Activated T-helper 2 cell treated with anti-CD3 and anti-CD28 coated beads, Interferon-gamma antibody, Interleukin-2, Interleukin-4, amounts not matched to agents 10 μg/mL and 5 μg/mL and 100 μg/mL, durations not matched to agents 14 hours and 24 hours and 36 hours (primary cell): ENCODE measurements at regions not wholly inside any gene's neighbourhood (a gene's known extent, or its start where the extent isn't known, plus 50 kb on each side); places are given as distances from the start of the nearest gene placed in this dataset.

ENCODE experiments used
- DNase-seq: peaks from one replicate; pipeline ENCODE4 v3.0.0; 2021; ENCODE audit warnings: low spot score
- H3K27ac Mint-ChIP-seq: one replicate; pipeline ENCODE4 v1.8.0; 2021; ENCODE audit warnings: mixed read lengths
- H3K27me3 Mint-ChIP-seq: one replicate; pipeline ENCODE4 v1.8.0; 2021; ENCODE audit warnings: low read depth, mixed read lengths
- H3K36me3 Mint-ChIP-seq: one replicate; pipeline ENCODE4 v1.8.0; 2021; ENCODE audit warnings: low read depth, mixed read lengths
- H3K4me1 Mint-ChIP-seq: one replicate; pipeline ENCODE4 v1.8.0; 2021; ENCODE audit warnings: low read depth, mixed read lengths
- H3K4me3 Mint-ChIP-seq: one replicate; pipeline ENCODE4 v1.8.0; 2021; ENCODE audit warnings: low read depth, mild to moderate bottlenecking, moderate library complexity, mixed read lengths
- H3K9me3 Mint-ChIP-seq: one replicate; pipeline ENCODE4 v1.8.0; 2021; ENCODE audit warnings: mixed read lengths
- intact Hi-C: fragments of 100-400 bp; cut with micrococcal nuclease; formaldehyde crosslinking; loops from one replicate; pipeline ENCODE4 v1.15.1; 2023

GRCh38 chr16:11401161-11402050 lies 56.1 kb downstream of the RMI2 start:
- no peaks in the 10 kb centered on the region for H3K27me3 Mint-ChIP-seq
- no peak for DNase-seq
- intact Hi-C loops = no loop called here
- no peak overlapping the region for H3K4me3 Mint-ChIP-seq
- H3K36me3 Mint-ChIP-seq = no peaks in the 10 kb centered on the region
- H3K27ac Mint-ChIP-seq = no peak overlapping the region
- no peaks in the 10 kb centered on the region for H3K9me3 Mint-ChIP-seq
- no peaks in the 10 kb centered on the region for H3K4me1 Mint-ChIP-seq

DNA sequence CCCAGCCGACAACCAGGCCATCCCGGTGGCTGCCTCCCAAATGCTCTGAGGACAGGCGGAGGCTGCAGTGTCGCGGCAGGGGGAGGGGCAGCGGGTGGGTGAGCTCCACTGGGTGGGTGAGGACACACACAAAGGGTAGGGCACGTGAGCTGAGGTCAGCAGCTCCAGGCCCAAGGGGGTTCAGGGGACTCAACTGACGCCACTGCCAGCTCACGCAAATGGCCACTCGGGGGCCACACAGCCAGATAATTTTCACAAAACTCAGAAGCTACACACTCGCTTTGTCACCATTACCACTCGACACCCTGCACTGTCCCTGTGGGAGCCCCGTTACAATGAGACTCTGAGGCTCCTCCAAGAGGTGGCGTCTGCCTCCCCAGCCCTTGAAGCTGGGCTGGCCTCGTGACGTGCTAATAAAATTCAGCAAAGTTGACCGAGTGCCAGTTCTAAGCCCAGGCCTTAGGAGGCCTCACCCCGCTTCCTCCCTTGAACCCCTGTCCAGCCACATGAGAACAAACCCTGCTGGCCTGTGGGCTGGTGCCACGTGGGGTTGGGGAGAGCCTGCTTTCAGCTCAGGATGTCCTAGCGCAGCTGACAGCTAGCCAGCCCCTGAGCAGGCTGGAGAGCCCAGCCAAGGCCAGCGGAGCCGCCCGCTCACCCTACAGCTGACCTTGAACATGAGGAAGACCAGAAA lies 56.9 kb downstream of the RMI2 start:
- H3K27ac Mint-ChIP-seq = no peak overlapping the region
- intact Hi-C loops = no loop called here

GRCh38 chr16:11402745-11403533 lies 57.7 kb downstream of the RMI2 start:
- Mint-ChIP-seq H3K4me3 (no peak overlapping the region), H3K27me3 (peaks cover 3% of the 10 kb centered on the region), H3K9me3 (no peaks in the 10 kb centered on the region), H3K27ac (no peak overlapping the region), H3K4me1 (peaks cover 3% of the 10 kb centered on the region), H3K36me3 (no peaks in the 10 kb centered on the region)
- no peak for DNase-seq
- intact Hi-C loops = no loop called here

More for the DNA sequence above, 56.9 kb downstream of the RMI2 start:
- H3K9me3 Mint-ChIP-seq = no peaks in the 10 kb centered on the region
- DNase-seq = no peak
- no peaks in the 10 kb centered on the region for H3K36me3 Mint-ChIP-seq
- H3K4me3 Mint-ChIP-seq = no peak overlapping the region
- no peaks in the 10 kb centered on the region for H3K27me3 Mint-ChIP-seq
- H3K4me1 Mint-ChIP-seq = peaks cover 1% of the 10 kb centered on the region

DNA sequence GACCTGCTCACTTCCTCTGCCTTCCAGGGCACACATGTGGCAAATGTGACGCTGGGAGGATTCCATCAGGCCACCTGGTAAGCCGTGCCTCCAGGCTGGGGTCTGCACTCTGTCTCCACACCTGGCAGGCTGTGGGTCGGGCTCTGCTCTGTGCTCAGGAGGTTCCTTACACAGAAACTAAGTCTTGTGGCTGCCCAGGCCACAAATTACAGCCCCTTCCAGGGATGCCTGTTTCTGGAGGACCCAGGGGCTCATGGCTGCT lies 58.2 kb downstream of the RMI2 start:
- H3K4me1 Mint-ChIP-seq = peaks cover 3% of the 10 kb centered on the region
- no peak overlapping the region for H3K27ac Mint-ChIP-seq
- H3K27me3 Mint-ChIP-seq = peaks cover 3% of the 10 kb centered on the region
- intact Hi-C loops = no loop called here
- H3K9me3 Mint-ChIP-seq = no peaks in the 10 kb centered on the region
- no peak overlapping the region for H3K4me3 Mint-ChIP-seq
- H3K36me3 Mint-ChIP-seq = no peaks in the 10 kb centered on the region
- no peak for DNase-seq

- DNase-seq = no peak
- peaks cover 3% of the 10 kb centered on the region for H3K4me1 Mint-ChIP-seq
- peaks cover 3% of the 10 kb centered on the region for H3K27me3 Mint-ChIP-seq
- no peaks in the 10 kb centered on the region for H3K36me3 Mint-ChIP-seq
- H3K27ac Mint-ChIP-seq = no peak overlapping the region
- no peak overlapping the region for H3K4me3 Mint-ChIP-seq
- intact Hi-C loops = no loop called here
- H3K9me3 Mint-ChIP-seq = no peaks in the 10 kb centered on the region
Observed at GRCh38 chr16:11403920-11404319, 58.7 kb downstream of the RMI2 start.

DNA sequence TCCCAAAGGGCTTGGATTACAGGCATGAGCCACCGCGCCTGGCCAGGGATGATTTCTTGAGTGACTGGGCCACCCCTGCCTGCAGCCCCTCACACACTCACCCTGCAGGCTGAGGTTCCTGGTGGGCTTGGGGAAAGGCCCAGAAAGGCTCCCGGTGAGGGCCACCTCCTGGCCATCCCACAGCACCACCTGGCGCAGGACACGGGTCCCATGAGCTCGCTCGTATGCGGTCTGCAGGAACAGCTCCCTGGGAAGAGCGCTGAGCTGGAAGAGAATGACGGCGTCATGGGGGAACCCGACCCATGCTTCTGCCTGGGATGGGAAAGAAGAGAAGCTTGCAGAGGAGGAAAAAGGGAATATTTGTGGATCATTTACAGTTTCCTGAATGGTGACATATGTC lies 59.3 kb downstream of the RMI2 start:
- no peak for DNase-seq
- Mint-ChIP-seq H3K4me3 (no peak overlapping the region), H3K36me3 (no peaks in the 10 kb centered on the region), H3K4me1 (peaks cover 3% of the 10 kb centered on the region), H3K27me3 (peaks cover 3% of the 10 kb centered on the region), H3K27ac (no peak overlapping the region), H3K9me3 (no peaks in the 10 kb centered on the region)
- intact Hi-C loops = loop anchor here (5.0 kb wide), 2 partner anchors 128 to 238 kb away; no protein-coding TSS in a partner anchor

- Mint-ChIP-seq H3K36me3 (no peaks in the 10 kb centered on the region), H3K4me1 (peaks cover 3% of the 10 kb centered on the region), H3K9me3 (no peaks in the 10 kb centered on the region), H3K27ac (no peak overlapping the region), H3K27me3 (peaks cover 3% of the 10 kb centered on the region), H3K4me3 (no peak overlapping the region)
- DNase-seq = peak; percentile 43
- intact Hi-C loops = loop anchor here (5.0 kb wide), 2 partner anchors 127 to 237 kb away; no protein-coding TSS in a partner anchor
Observed at GRCh38 chr16:11405331-11406176, 60.3 kb downstream of the RMI2 start.

GRCh38 chr16:11406177-11406560 lies 60.9 kb downstream of the RMI2 start:
- Mint-ChIP-seq H3K4me3 (no peak overlapping the region), H3K9me3 (no peaks in the 10 kb centered on the region), H3K4me1 (peaks cover 3% of the 10 kb centered on the region), H3K27ac (no peak overlapping the region), H3K36me3 (no peaks in the 10 kb centered on the region), H3K27me3 (peaks cover 3% of the 10 kb centered on the region)
- DNase-seq = no peak
- intact Hi-C loops = loop anchor here (5.0 kb wide), 2 partner anchors 126 to 236 kb away; no protein-coding TSS in a partner anchor

- intact Hi-C loops = loop anchor here (5.0 kb wide), 2 partner anchors 125 to 235 kb away; no protein-coding TSS in a partner anchor
- Mint-ChIP-seq H3K27ac (no peak overlapping the region), H3K9me3 (no peaks in the 10 kb centered on the region), H3K4me3 (no peak overlapping the region), H3K27me3 (peaks cover 3% of the 10 kb centered on the region), H3K4me1 (peaks cover 3% of the 10 kb centered on the region), H3K36me3 (no peaks in the 10 kb centered on the region)
- DNase-seq = peak; percentile 52
Observed at GRCh38 chr16:11407047-11407982, 62.1 kb downstream of the RMI2 start.

DNA sequence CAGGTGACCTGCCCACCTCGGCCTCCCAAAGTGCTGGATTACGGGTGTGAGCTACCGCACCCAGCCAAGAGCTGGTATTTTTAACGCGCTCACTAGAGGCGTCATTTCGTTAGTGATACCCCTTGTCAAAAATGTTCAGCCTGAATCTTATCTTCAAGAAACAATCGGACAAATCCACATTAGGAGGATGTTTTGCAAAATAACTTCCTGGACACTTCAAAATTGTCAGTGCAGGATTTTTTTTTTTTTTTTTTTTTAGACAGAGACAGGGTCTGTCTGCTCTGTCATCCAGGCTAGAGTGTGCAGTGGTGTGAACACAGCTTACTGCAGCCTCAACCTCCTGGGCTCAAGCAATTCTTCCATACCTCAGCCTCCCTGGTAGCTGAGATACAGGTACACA lies 63.0 kb downstream of the RMI2 start:
- Mint-ChIP-seq H3K36me3 (no peaks in the 10 kb centered on the region), H3K9me3 (no peaks in the 10 kb centered on the region), H3K4me1 (peaks cover 3% of the 10 kb centered on the region), H3K4me3 (no peak overlapping the region), H3K27ac (no peak overlapping the region), H3K27me3 (peaks cover 3% of the 10 kb centered on the region)
- intact Hi-C loops = loop anchor here (5.0 kb wide), 2 partner anchors 124 to 234 kb away; no protein-coding TSS in a partner anchor
- no peak for DNase-seq

DNA sequence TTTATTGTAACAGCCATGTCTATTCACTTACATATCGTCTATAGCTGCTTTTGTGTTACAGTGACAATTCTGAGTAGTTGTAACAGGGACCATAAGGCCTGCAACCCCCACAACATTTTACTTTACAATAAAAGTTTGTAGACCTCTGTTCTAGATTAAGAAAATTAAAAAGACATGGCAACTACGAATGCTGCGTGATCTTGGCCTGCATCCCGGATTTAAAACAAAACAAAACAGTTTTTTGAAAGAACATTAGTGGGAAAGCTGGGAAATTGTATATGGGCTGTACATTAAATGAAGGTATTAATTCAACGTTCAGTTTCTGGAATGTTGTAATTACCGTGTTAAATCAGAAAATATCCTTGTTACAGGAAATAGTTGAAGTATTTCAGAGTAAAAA lies 64.1 kb downstream of the RMI2 start:
- Mint-ChIP-seq H3K27ac (no peak overlapping the region), H3K27me3 (peaks cover 3% of the 10 kb centered on the region), H3K4me1 (peaks cover 3% of the 10 kb centered on the region), H3K36me3 (no peaks in the 10 kb centered on the region), H3K9me3 (no peaks in the 10 kb centered on the region), H3K4me3 (no peak overlapping the region)
- no peak for DNase-seq
- intact Hi-C loops = loop anchor here (5.0 kb wide), 2 partner anchors 123 to 233 kb away; no protein-coding TSS in a partner anchor
